Spleen (tissue), 11 donors: ENCODE measurements at regions not wholly inside any gene's neighbourhood (a gene's known extent, or its start where the extent isn't known, plus 50 kb on each side); places are given as distances from the start of the nearest gene placed in this dataset.

Experiments used
- DNase-seq: peaks from one replicate; pipeline ENCODE4 v3.0.0-alpha.2; 2020
- H3K27ac ChIP-seq, 8 donors: fragments of 200-600 bp; sonication (generic) in 7 of 8; 1 replicate in 4 of 8; 2 replicates in 4 of 8; pipeline versions ENCODE4 v1.5.0 to v1.8.0; 2016 to 2021; ENCODE audit warnings: inconsistent platforms in 4 of 8, mild to moderate bottlenecking in 4 of 8, moderate library complexity in 1 of 8
- H3K27me3 ChIP-seq, 7 donors: fragments of 200-600 bp; sonication (generic) in 6 of 7; replicated peaks in 1 of 7; 1 replicate in 4 of 7; 2 replicates in 3 of 7; pipeline versions ENCODE4 v1.5.0 to v1.8.0; 2016 to 2021; ENCODE audit warnings: inconsistent platforms in 3 of 7, mild to moderate bottlenecking in 1 of 7
- H3K36me3 ChIP-seq, 6 donors: fragments of 200-600 bp; sonication (generic) in 5 of 6; 1 replicate in 4 of 6; 2 replicates in 2 of 6; pipeline versions ENCODE4 v1.5.0 to v1.8.0; 2016 to 2021; ENCODE audit warnings: inconsistent platforms in 2 of 6
- H3K4me1 ChIP-seq, 6 donors: fragments of 200-600 bp; sonication (generic) in 5 of 6; 1 replicate in 3 of 6; 2 replicates in 3 of 6; pipeline versions ENCODE4 v1.5.0 to v1.8.0; 2016 to 2021; ENCODE audit warnings: inconsistent platforms in 3 of 6
- H3K4me3 ChIP-seq, 8 donors: fragments of 200-600 bp; sonication (generic) in 7 of 8; 1 replicate in 4 of 8; 2 replicates in 4 of 8; pipeline versions ENCODE4 v1.5.0 to v1.8.0; 2016 to 2021; ENCODE audit warnings: inconsistent platforms in 4 of 8, mild to moderate bottlenecking in 4 of 8, moderate library complexity in 2 of 8
- H3K9me3 ChIP-seq, 8 donors: fragments of 200-600 bp; sonication (generic) in 7 of 8; 1 replicate in 4 of 8; 2 replicates in 4 of 8; pipeline versions ENCODE4 v1.5.0 to v1.8.0; 2016 to 2021; ENCODE audit warnings: inconsistent platforms in 4 of 8
- POLR2A ChIP-seq, 3 donors: fragments of 450-650 bp; IDR thresholded peaks; one replicate each; pipeline ENCODE4 v1.5.1; 2017; ENCODE audit warnings: antibody characterized with exemption in 3 of 3, mild to moderate bottlenecking in 1 of 3
- POLR2AphosphoS5 ChIP-seq, 3 donors: sonication (generic); formaldehyde crosslinking; IDR thresholded peaks; one replicate each; pipeline ENCODE4 v1.5.1; 2017; ENCODE audit warnings: antibody characterized with exemption in 3 of 3
- WGBS, 5 donors: extraction: QIAGEN DNeasy Blood & Tissue Kit in 3 of 5; methylation state at CpG; one replicate each; pipeline versions ENCODE4 v1.1.5 to v1.1.7; 2013 to 2018; 5-methylcytosine and 5-hydroxymethylcytosine counted together
- intact Hi-C: fragments of 100-400 bp; cut with DNase I; formaldehyde crosslinking; loops from one replicate; pipeline ENCODE4 v1.15.0; 2023; ENCODE audit warnings: low total_unique reads
- TF ChIP-seq, protein P1 (sequence below), 11 experiments: fragments of 200-600 bp in 7 of 11; fragments of 450-650 bp in 4 of 11; sonication (generic) in 4 of 11; IDR thresholded peaks in 8 of 11; conservative IDR thresholded peaks in 3 of 11; 1 replicate in 7 of 11; 2 replicates in 4 of 11; pipeline versions ENCODE4 v1.4.0 to v1.8.0; 2016 to 2021; ENCODE audit warnings: antibody characterized with exemption in 11 of 11, inconsistent platforms in 4 of 11, mild to moderate bottlenecking in 1 of 11
- donor health status: healthy with polysubstance abuse.
- donor health status: DM: no; HTN: no; CAD: no; lungs with moderate emphysema.
- donor health status: DM: no; HTN: no; CAD: no.
- donor health status: Bipolar disorder and iron deficiency.
- donor health status: healthy.
- donor health status: DM: no; HTN: no; CAD: no.
- donor health status: DM: yes; HTN: yes; CAD: no.

DNA sequence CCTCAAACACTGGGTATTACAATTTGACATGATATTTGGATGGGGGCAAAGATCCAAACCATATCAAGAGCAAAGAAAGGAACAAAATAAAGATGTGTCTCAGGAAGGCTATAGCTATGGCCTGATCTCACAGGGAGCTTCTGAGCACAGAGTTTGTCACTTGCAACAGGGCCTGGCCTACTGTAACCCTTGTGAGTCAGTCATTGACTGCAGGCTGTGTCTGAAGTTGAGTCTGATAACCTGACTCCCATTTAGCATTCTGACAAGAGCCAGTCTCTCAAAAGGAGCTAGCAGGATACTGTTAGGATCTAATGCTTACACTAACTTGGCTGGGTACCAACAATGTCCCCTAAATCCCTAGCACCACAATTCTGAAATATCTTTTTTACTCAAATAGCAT is 612.5 kb upstream of the TECRL start:
- H3K36me3 ChIP-seq = no peaks in the 10 kb centered on the region
- no peaks in the 10 kb centered on the region for H3K4me1 ChIP-seq
- H3K4me3 ChIP-seq = no peak overlapping the region
- TF ChIP-seq POLR2AphosphoS5 (IDR thresholded peaks at IDR 0.05) (no peak), POLR2A (IDR thresholded peaks at IDR 0.05) (no peak)
- TF ChIP-seq, protein P1, sequence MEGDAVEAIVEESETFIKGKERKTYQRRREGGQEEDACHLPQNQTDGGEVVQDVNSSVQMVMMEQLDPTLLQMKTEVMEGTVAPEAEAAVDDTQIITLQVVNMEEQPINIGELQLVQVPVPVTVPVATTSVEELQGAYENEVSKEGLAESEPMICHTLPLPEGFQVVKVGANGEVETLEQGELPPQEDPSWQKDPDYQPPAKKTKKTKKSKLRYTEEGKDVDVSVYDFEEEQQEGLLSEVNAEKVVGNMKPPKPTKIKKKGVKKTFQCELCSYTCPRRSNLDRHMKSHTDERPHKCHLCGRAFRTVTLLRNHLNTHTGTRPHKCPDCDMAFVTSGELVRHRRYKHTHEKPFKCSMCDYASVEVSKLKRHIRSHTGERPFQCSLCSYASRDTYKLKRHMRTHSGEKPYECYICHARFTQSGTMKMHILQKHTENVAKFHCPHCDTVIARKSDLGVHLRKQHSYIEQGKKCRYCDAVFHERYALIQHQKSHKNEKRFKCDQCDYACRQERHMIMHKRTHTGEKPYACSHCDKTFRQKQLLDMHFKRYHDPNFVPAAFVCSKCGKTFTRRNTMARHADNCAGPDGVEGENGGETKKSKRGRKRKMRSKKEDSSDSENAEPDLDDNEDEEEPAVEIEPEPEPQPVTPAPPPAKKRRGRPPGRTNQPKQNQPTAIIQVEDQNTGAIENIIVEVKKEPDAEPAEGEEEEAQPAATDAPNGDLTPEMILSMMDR (IDR thresholded peaks at IDR 0.05 in 8 of 11, conservative IDR thresholded peaks at IDR 0.05 in 3 of 11) = no peak
- no peak overlapping the region for H3K27ac ChIP-seq
- no peaks in the 10 kb centered on the region for H3K27me3 ChIP-seq
- DNase-seq = no peak
- intact Hi-C loops = no loop called here
- H3K9me3 ChIP-seq = no peaks in the 10 kb centered on the region

DNA sequence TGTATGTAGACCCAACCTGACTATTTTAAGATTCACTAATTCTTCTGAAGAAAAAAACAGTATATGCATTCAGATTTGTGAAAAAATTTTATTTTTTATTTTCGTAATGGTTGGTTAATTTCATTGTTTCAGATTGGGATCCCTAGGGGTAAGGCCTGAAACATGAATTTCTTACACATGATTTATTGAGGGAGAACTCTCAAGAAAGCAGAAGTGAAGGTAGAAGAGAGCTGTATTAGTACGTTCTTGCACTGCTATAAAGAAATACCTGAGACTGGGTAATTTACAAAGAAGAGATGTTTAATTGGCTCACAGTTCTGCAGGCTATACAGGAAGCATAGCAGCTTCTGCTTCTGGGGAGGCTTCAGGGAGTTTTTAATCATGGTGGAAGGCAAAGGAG is 611.9 kb upstream of the TECRL start:
- Histone ChIP-seq H3K27ac (no peak overlapping the region), H3K4me3 (no peak overlapping the region), H3K27me3 (no peaks in the 10 kb centered on the region), H3K4me1 (no peaks in the 10 kb centered on the region), H3K36me3 (no peaks in the 10 kb centered on the region), H3K9me3 (no peaks in the 10 kb centered on the region)
- intact Hi-C loops = no loop called here
- 46 to 60% (median 53%) methylated on average over 2 of the region's 2 CpGs for WGBS, 5 donors
- no peak for DNase-seq
- no peak for TF ChIP-seq POLR2AphosphoS5 (IDR thresholded peaks at IDR 0.05)
- TF ChIP-seq, protein P1 (IDR thresholded peaks at IDR 0.05 in 8 of 11, conservative IDR thresholded peaks at IDR 0.05 in 3 of 11) = no peak
- no peak for TF ChIP-seq POLR2A (IDR thresholded peaks at IDR 0.05)

- no peaks in the 10 kb centered on the region for H3K9me3 ChIP-seq
- no peak overlapping the region for H3K4me3 ChIP-seq
- H3K36me3 ChIP-seq = no peaks in the 10 kb centered on the region
- DNase-seq = no peak
- intact Hi-C loops = no loop called here
- H3K27me3 ChIP-seq = no peaks in the 10 kb centered on the region
- TF ChIP-seq POLR2A (IDR thresholded peaks at IDR 0.05) (no peak), POLR2AphosphoS5 (IDR thresholded peaks at IDR 0.05) (no peak)
- TF ChIP-seq, protein P1 (IDR thresholded peaks at IDR 0.05 in 8 of 11, conservative IDR thresholded peaks at IDR 0.05 in 3 of 11) = no peak
- H3K27ac ChIP-seq = no peak overlapping the region
- WGBS, 5 donors = 18 to 45% (median 27%) methylated on average over 3 of the region's 3 CpGs
- no peaks in the 10 kb centered on the region for H3K4me1 ChIP-seq
These were observed 610.5 kb upstream of the TECRL start for GRCh38 chr4:65019775-65020174.

DNA sequence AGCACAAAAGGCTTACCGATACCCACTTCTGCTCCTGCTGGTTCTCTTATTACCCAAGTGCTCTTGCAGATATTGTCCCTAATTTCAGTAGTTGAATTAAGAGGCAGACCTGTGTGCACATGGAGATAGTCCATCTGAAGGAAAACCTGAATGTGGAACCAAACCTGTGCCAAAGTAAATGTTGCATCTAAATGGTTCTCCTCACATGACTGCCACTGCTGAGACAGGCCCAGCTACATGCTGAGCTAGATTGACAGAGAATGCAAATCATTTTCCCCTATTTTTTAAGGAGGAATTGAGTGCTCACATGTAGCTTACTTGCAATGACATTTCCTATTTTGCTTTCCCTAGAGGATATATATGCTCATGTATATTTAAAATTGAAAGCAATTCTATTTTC is 609.1 kb upstream of the TECRL start:
- TF ChIP-seq POLR2AphosphoS5 (IDR thresholded peaks at IDR 0.05) (no peak), POLR2A (IDR thresholded peaks at IDR 0.05) (no peak)
- TF ChIP-seq, protein P1 (IDR thresholded peaks at IDR 0.05 in 8 of 11, conservative IDR thresholded peaks at IDR 0.05 in 3 of 11) = no peak
- intact Hi-C loops = no loop called here
- no peak for DNase-seq
- no peak overlapping the region for H3K4me3 ChIP-seq
- no peaks in the 10 kb centered on the region for H3K27me3 ChIP-seq
- H3K9me3 ChIP-seq = no peaks in the 10 kb centered on the region
- no peak overlapping the region for H3K27ac ChIP-seq
- no peaks in the 10 kb centered on the region for H3K4me1 ChIP-seq
- no peaks in the 10 kb centered on the region for H3K36me3 ChIP-seq
- 79 to 100% (median 89%) methylated on average over 1 of the region's 1 CpG for WGBS, 5 donors
